Stimulated activated CD8-positive, alpha-beta memory T cell treated with anti-CD3 and anti-CD28 coated beads, Interleukin-7, amount 100 ng/mL, for 4 hours (primary cell): ENCODE measurements at regions not wholly inside any gene's neighbourhood (a gene's known extent, or its start where the extent isn't known, plus 50 kb on each side); places are given as distances from the start of the nearest gene placed in this dataset.

Source experiments
- DNase-seq, 2 donors: peaks; one replicate each; pipeline ENCODE4 v3.0.0-alpha.2; 2020; ENCODE audit warnings: low read depth in 2 of 2

- DNase-seq: no peak
These were observed 125.2 kb upstream of the PIK3C3 start for GRCh38 chr18:41829647-41830516.

- no peak for DNase-seq
These were observed 126.9 kb upstream of the PIK3C3 start for GRCh38 chr18:41828137-41828536.

GRCh38 chr18:41820784-41821183 is 134.2 kb upstream of the PIK3C3 start:
- DNase-seq: no peak

DNA sequence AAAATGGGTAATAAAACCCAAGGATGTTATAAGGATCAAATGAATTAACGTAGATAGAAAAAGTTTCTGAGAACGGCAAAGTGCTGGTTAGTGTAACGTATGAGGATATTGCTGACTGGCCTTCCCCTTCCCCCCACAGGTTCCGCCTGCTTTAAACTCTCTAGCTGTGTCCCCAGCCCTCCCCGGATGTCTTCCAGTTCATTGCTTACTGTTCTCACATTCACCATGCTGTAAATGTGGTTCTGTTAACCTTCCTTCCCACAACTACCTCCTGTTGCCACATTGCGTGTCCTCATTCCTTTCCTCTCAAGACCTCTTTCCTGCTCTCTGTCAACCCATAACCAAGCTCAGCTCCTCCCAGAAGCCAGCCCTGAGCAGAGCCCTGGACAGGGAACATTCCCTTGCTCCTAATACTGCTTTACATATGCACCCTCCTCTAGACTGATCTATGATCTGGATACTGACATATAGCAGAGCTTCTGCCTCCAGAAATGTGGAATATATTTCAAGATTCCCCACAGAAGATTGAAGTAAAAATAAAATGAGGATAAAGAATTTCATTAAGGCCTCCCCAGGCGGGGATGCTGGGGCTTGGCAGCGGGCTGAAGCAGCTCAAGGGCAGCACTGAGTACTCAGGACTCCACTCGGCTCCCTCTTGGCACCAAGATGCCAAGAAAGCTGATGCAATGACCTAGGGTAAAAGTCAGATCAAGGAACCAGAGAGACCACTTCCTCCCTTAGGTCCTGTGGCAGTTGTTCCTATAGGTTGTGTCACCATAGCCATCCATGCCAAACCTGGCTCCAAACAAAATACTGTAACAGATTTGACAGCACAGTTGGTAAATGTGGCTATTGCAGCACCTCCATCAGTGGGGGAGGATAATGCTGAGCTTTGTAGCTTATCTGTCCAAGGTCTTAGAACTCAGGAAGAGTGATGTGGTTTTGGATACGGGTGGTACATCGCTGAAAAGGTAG is 136.4 kb upstream of the PIK3C3 start:
- no peak for DNase-seq

DNA sequence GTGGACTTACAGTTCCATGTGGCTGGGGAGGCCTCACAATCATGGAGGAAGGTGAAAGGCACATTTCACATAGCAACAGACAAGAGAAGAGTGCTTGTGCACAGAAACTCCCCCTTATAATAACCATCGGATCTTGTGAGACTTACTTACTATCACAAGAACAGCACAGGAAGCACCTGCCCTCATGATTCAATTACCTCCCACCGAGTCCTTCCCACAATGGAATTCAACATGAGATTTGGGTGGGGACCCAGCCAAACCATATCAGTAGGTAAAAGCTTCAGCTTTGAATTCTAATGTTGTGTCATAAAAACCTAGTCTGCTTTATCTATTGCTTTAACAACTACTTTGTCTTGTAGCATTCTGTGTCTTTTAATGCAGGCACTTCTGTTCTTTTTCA is 140.4 kb upstream of the PIK3C3 start:
- DNase-seq: no peak

DNA sequence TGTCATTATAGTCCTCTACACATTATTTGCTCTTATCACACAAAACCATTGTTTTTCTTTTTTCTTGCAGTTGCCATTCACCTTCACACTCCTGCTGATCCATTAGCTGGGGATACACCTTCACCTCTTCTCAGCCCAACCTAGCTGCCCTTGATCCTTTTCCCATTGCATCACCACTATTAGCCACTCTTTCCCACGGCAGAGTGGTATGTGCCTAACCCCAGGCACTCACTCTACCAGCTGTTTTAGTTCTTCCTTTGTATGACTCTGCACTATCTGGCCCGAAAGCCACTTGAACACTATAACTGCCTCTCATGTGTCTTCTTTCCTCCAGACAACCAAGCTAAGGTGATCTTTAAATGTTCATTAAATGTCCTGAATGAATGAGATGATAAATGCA is 145.4 kb upstream of the PIK3C3 start:
- DNase-seq: no peak

DNA sequence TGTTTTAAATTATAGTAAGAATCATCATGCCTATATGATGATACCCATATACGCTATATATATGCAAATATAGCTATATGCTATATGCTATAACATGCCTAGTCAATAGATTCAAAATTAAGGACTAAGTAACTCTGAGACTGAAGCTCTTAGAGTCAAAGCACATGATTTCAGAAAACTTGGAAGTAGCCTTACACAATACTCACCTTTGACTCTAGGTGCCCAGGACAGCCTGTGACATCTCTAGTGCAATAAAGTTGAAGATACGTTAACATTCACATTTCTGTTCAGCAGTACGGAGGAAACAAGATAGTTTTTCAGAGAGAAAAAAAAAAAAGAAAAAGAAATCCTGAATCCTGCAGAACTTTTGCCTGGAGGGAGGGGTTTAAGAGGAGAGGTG is 149.7 kb upstream of the PIK3C3 start:
- no peak for DNase-seq

DNA sequence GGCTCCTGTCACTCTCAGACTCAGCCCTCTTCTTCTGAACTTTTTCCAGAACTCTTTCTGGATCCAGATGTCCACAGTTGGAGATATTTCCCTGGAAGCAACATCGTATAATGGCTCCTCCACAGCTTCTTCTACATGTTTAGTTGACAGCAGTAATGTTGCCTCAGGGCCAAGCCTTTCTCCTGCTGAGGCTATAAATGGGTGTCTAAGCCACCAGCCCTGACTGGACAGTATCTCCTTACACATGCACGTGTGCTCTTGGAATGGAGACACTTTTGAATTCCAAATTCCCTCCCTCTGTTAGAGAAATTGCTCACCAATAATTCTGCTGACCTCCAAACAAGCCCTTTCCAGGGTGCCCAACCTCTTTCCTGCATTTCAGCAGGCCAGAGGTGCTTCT is 156.2 kb upstream of the PIK3C3 start:
- DNase-seq: no peak

- DNase-seq: no peak
These were observed 164.3 kb upstream of the PIK3C3 start for GRCh38 chr18:41790687-41791086.

GRCh38 chr18:41789001-41789400 is 166.0 kb upstream of the PIK3C3 start:
- DNase-seq: no peak

DNA sequence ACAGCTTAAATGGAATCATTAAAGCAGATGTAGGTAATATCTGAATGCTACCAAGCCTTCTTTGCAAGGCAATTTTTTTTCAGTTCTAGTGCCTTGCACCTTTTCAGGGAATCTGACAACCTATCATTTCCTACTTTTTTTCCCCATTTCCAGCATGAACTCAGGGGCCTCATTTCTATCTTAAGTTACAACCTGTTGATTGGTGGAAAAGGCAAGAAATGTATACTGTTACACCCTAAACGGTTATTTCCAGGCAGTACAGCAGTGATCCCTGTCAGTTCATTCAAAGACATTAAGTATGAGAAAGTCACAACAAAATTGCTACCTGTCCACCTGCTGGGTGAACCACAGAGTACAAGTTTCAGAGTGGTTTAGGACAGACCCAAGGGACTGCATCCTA is 171.2 kb upstream of the PIK3C3 start:
- no peak for DNase-seq

- DNase-seq: no peak
These were observed 171.8 kb upstream of the PIK3C3 start for GRCh38 chr18:41783065-41783818.

DNA sequence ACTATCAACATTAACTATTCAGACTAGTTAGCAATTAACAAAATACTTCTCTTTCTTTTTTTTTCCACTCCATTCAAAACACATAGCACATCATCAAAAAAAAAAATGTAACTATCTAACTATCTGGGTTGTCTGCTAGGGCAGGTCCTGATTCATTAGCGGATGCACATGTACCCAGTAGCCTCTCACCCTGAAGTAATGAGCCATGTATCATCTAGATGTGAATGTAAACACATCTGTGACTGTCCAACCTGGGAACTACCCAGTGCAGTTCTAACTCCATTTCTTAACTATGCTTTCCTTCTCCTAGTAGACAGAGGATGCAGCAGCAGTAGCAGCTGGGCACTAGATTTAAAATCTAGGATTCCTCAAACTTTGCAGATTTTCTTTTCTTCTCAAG is 183.1 kb upstream of the PIK3C3 start:
- DNase-seq: no peak

- no peak for DNase-seq
These were observed 185.8 kb upstream of the PIK3C3 start for GRCh38 chr18:41769265-41769664.

DNA sequence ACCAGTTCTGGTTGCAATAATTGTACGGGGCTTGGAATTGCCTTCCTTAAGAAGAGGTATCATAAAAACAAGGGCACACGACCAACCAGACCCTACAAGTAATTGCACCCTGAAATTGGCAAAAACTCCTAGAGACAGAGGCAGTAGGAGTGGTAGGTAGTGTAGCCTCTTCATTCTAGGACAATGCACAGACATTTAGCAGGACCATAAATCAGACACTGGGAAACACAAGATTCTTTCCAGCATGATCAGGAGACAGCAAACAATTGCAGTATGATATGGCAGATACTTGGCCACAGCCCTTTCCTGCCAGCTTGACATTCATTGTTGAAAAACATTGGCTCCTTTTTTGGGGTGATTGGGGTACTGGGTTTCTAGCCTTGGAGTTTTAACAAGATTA is 186.6 kb upstream of the PIK3C3 start:
- no peak for DNase-seq

DNA sequence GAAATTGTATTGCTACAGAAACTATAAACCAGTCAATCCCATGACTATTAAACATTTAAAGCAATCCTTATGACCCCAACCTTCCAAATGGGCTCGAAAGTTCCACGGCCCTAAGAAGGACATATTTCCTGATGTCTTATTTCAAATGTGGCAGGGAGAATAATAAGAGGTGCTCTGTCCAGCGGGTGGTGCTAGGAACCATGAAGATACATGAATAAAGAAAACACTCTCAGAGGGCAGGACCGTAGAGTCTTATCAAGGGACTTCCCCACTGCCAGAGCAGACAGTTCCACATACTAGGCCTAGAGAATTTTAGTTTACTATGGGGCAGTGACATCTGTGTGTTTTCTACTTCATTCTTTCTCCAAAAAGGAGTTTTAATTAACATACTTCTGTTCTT is 187.1 kb upstream of the PIK3C3 start:
- no peak for DNase-seq

GRCh38 chr18:41765460-41765859 is 189.6 kb upstream of the PIK3C3 start:
- DNase-seq: no peak

- no peak for DNase-seq
These were observed 191.7 kb upstream of the PIK3C3 start for GRCh38 chr18:41763361-41763760.

- no peak for DNase-seq
These were observed 193.6 kb upstream of the PIK3C3 start for GRCh38 chr18:41761333-41762018.

GRCh38 chr18:41758534-41758933 is 196.5 kb upstream of the PIK3C3 start:
- DNase-seq: no peak

DNA sequence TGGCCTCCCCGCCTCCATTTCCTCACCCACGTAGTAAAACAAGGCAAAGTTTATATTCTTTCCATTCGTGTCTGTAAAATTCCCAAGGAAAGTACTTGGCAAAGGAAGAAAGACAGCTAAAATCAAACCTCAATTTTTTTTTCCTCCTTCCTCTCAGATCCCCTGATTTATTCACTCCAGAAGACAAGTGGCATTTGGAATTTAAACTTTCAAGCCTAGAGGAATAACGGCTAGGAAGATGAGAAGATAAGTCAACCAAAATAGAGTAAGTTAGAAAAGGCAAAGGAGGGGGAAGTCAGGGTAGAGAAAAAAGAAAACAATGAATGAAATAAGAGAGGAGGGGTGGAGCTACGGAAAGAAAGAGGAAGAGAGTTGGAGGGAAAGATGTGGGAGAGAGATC is 198.9 kb upstream of the PIK3C3 start:
- DNase-seq: no peak
